NCI-H2196 (cell line): ENCODE measurements at regions not wholly inside any gene's neighbourhood (a gene's known extent, or its start where the extent isn't known, plus 50 kb on each side); places are given as distances from the start of the nearest gene placed in this dataset.

Experiments used
- DNase-seq: peaks from one replicate; lab custom pipeline; 2025; ENCODE audit not compliant: unreplicated experiment; lab: John Stamatoyannopoulos, UW

DNA sequence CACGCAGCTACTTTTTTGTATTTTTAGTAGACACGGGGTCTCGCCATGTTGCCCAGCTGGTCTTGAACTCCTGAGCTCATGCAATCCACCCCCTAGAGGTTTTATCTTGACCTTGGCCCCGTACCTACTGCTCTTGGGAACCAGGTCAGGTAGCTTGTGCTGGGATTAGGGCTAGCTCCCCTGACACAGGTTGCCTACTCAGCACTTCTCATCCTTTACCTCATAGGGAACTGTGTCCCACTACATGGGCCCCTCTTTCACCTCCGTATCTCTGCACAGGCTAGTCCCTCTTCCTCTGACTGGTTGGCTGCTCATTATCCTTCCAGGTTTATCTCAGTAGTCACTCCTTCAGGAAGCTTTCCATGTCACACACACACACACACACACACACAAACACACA is 58.0 kb upstream of the ITPRID1 start:
- DNase-seq, result no peak

DNA sequence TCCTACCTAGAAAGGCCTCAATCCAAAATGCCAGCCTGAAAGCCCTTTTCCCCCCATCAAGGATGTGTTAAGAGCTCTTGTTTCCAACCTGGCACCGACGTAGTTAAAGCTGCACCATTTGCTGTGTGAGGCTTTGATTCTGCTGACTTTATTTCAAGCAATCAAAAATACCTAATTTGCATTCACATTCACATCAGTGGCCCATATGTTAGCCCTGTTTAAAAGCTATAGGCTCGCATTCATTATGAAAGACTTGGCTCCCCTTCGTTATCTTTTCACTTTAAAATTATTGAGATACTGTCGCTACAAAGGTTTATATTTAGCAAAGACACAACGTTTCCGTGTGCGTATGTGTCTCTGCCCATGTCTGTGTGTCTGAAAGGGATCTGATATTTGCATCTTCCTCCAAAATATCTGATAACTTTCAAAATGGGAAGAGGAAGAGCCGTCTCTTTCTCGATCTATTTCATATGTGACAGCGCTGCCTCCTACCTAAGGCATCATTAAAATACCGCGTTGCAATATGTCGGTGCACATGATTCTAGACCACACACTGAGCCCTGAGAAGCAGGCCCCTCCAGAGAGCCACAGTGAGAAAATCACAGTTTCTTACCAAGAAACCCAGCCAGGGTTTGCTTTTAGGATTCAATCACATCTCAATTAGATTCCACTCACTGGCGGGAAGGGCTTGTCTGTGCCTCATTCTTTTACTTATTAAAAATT is 57.1 kb upstream of the ITPRID1 start:
- no peak for DNase-seq

DNA sequence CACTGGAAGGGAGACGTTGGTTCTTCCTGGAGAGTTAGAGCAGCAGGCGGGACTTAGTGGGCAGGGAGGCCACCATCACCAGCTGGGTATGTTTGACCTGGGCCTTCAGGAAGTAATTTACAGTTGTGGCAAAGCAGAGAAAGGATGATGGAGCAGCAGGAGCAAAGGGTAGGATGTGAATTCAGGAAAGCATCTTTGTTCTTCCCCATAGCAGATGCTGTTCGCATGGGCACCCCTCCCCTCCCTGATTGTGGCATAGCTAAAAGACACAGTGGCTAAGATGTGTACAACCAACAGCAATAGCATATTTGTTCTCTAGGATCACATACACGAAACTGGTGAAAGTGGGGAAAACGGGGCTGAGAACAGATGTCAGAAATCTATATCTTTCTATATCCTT is 56.3 kb upstream of the ITPRID1 start:
- no peak for DNase-seq

DNA sequence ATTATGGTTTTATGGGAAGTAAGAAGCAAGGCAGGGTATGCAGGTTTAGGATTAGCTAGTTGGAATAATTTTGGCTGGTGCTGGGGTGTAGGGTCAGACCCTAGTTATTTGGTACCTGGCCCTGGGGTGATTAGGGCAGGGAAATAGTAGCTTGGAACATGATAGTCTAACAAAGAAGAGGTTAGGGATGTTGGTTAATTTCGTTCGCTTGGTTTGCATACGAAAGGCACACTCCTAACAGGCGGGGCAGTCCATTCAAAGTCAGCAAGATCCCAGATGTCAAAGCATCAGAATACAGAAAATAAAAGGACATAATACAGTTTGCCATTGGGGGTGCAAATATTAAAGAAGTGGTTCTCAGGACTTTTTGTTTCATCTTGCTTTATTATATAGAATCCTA is 55.7 kb upstream of the ITPRID1 start:
- no peak for DNase-seq

DNA sequence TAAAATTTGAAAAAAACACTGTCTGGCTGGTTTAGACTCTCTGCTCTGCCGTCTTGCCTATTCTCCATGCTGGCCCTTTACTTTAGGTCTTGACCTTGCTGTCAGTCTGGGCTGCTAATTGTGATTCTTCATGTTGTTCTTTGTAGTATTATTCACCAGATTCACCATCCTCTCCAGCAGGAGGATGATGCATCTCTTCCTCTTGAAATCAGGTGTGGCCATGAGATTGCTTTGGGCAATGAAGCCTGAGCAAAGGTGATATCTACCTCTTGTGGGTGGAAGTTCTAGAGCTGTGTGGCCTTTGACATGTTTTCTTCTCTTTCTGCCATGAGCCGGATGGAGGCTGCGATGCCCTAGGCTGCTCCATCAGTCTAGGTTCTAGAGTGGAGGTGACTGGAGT is 51.3 kb upstream of the ITPRID1 start:
- DNase-seq, result no peak
